ENCODE measurements at regions not wholly inside any gene's neighbourhood (a gene's known extent, or its start where the extent isn't known, plus 50 kb on each side); places are given as distances from the start of the nearest gene placed in this dataset.

- no peak for DNase-seq
Measured at GRCh38 chr5:58246461-58246944, 213.4 kb downstream of the PLK2 start.

DNA sequence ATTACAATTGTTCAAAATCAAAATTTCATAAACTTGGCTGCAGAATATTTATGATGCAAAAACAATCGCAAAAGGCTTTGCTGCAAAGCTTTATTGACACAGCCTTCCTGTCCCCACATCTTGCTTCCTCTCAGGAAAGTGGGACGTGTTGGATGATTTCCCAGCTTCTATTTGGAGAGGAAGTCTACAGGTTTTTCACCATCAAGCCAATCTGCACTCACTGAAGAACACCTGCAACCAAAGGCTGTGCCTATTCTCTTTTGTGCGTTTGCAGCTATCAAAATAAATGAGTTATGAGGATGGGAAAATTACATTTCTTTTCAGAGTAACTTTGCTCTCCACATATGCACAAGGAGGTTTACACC is 214.4 kb downstream of the PLK2 start:
- no peak for DNase-seq

GRCh38 chr5:58244819-58245475 is 214.9 kb downstream of the PLK2 start:
- no peak for DNase-seq

GRCh38 chr5:58241389-58241788 is 218.5 kb downstream of the PLK2 start:
- DNase-seq: no peak

DNA sequence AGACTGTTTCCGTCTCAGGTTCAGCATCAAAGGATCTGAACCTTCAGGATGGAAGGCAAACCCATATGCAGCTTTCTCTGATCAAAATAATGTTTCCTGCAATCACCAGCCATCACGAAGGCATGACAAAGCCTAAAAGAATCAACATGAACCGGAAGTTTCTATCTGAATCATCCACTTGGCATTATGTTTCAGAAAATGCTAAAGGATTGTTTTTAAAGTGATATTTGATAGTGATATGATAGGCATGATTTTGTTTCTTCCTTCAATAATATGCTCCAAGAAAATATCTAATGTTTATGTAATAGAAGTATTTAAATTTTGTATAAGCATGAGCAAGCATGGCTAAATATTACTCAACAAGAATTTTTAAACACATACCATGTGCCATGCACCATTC is 219.6 kb downstream of the PLK2 start:
- no peak for DNase-seq

DNA sequence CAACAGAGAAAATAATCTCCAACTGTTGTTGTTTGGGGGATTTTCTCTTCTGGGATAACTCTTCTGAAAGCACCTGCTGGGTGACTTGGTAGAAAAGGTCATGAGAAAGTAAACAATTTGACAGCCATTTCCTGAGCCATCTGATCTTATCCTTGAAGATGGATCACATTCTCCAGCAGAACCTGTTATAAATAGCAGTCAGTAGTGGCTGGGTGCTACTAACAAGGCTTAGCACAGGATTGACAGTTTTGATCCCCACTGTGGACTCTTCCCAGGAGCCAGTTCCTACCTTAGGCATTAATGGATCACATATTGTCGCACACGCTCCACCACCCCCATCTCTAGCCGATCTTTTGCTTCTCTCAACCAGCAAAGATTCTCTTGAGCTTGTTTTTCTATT is 220.2 kb downstream of the PLK2 start:
- DNase-seq: no peak

GRCh38 chr5:58239045-58239444 is 220.8 kb downstream of the PLK2 start:
- DNase-seq: no peak

- DNase-seq: no peak
Measured at GRCh38 chr5:58236498-58236897, 223.4 kb downstream of the PLK2 start.

GRCh38 chr5:58235299-58235698 is 224.6 kb downstream of the PLK2 start:
- no peak for DNase-seq

DNA sequence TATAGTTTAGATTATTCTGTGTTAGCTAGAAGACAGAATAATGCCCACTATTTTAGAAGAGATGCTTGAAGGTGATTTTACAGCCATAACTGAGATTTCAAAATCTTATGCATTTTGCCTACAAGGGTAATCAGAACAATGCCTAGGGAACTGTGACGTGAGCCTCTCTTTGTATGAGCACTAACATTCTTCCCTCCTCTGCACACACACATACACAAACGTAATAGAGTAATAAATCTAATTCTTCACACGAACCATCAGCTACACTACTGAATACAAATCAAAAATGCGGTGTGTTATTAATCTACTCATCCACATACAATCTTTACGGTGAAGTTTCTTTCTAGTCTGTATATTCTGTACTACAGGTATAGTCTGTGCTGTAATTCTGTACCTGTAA is 227.8 kb downstream of the PLK2 start:
- DNase-seq: no peak

GRCh38 chr5:58231041-58231440 is 228.8 kb downstream of the PLK2 start:
- no peak for DNase-seq

- DNase-seq: no peak
Measured at GRCh38 chr5:58228896-58229295, 231.0 kb downstream of the PLK2 start.

GRCh38 chr5:58227858-58228257 is 232.0 kb downstream of the PLK2 start:
- no peak for DNase-seq

- DNase-seq: no peak
Measured at GRCh38 chr5:58224661-58225060, 235.2 kb downstream of the PLK2 start.

DNA sequence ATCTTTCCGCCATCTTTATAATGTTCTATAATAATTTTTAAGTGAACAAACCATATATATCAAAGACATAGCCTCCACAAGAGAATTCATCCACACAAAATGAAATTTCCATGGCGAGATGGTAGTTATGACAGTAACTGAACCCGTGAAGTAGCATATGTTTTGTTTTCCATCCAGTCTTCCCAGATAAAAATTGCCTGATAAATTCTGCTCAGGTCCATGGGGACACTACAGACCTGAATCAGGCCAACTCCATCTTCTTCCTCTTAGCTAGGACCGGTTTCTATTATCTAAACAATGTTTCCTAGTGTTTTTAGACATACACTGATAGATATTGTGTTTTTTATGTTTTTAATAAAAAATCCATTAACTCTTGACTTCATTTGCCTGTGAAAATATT is 235.7 kb downstream of the PLK2 start:
- DNase-seq: no peak

- no peak for DNase-seq
Measured at GRCh38 chr5:58215364-58215763, 244.5 kb downstream of the PLK2 start.

DNA sequence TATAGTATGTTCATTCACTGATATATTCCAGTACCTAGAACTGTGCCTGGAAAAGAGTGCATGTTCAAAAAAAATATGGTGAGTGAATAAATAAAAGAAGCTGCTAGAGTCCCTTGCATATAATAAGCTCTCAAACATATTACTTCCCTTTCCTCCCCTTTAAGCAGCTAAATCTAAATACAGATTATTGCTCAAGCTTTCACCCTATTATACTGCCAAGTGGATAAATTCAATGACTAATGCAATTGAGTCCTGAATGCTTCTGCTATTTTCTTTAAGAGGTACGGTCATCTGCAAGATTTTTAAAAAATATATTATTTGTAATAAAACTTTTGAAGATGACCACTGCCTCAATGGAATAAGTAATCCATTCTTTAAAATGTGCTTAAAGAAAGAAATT is 248.4 kb downstream of the PLK2 start:
- no peak for DNase-seq

- DNase-seq: no peak
Measured at GRCh38 chr5:58208674-58209073, 251.2 kb downstream of the PLK2 start.

GRCh38 chr5:58207076-58207475 is 252.8 kb downstream of the PLK2 start:
- DNase-seq: no peak

GRCh38 chr5:58204966-58205365 is 254.9 kb downstream of the PLK2 start:
- DNase-seq: no peak

DNA sequence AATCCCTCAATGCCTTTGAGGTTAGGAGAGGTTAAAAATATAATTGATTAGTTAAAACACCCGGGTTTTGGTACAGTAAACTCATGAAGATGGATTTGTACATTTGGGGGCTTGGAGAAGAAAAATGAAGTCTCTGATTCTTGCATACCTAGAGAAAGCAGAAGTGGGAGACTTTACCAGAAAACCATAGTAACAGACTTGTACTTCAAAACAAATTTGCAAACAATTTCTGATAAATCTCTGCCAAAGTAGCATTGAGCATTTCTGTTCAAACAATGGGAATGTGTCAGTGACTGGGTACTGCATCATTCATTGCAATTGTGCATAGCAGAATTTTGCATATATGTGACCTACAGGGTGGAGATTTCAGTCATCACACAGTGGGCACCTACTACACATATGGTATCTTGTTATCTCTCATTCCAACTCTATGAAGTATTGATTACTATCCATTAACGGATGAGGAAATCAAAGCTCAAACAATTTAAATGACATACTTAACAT is 256.9 kb downstream of the PLK2 start:
- DNase-seq: no peak

DNA sequence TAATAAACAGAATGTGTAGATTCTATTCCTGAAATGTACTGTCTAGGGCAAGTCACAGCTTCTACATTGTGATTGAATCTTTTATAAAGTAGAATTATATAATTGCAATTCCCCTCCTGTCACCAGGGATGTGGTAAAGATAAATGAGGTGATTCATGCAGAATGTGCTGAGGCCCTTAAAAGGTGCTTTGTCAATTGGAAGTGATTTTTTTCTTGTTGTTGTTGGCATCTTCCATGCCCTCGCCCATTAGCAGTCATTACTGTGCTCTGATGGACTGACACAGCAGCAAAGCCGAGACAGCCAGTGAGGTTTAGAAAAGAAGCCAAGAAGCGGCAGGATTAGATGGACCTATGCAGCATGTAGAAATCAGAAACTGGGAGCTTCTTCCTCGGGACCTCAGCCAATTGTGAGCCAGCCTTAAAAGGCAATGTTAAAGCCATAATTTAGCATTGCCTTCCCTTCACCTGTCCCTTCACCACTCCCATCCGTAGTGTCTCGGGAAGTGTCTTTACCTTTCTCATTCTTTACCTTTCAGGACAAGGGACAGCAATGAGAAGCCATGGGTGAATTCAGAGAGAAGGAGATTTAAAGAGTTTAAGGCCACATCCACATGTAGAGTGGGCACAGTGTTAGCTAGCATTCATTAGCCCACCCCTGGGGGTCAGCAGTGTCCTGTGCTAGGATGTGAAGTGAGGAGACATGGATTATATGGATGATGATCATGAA is 257.8 kb downstream of the PLK2 start:
- no peak for DNase-seq

DNA sequence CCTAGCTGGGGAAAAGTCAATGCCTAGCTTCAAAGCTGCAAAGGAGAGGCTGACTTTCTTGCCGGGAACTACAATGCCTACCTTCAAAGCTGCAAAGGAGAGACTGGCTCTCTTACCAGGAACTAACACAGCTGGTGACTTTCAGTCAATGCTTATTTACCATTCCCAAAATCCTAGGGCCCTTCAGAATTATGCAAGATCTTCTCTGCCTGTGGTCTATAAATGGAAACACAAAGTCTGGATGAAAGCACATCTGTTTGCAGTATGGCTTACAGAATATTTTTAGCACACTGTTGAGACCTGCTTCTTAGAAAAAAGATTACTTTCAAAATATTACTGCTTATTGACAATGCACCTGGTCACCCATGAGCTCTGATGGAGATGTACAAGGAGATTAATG is 259.4 kb downstream of the PLK2 start:
- no peak for DNase-seq

- DNase-seq: no peak
Measured at GRCh38 chr5:58199087-58199486, 260.8 kb downstream of the PLK2 start.

GRCh38 chr5:58198330-58198729 is 261.6 kb downstream of the PLK2 start:
- no peak for DNase-seq
